AG04450 (cell line): ENCODE measurements at regions not wholly inside any gene's neighbourhood (a gene's known extent, or its start where the extent isn't known, plus 50 kb on each side); places are given as distances from the start of the nearest gene placed in this dataset.

Source experiments
- CTCF ChIA-PET: fragments of 300-600, 350-600 bp; formaldehyde crosslinking; extraction: SDS; loops from one replicate; lab custom pipeline; 2022; ENCODE audit warnings: antibody characterized with exemption, inconsistent platforms; lab: Charles Lee
- POLR2A ChIA-PET: fragments of 350-600 bp; formaldehyde crosslinking; extraction: SDS; loops from one replicate; lab custom pipeline; 2021; ENCODE audit warnings: antibody characterized with exemption, inconsistent platforms; lab: Yijun Ruan, JAX
- DNase-seq: peaks from one replicate; pipeline ENCODE4 v3.0.0-alpha.2; 2011; ENCODE audit warnings: low read depth, low spot score
- H3K27ac ChIP-seq: one replicate; pipeline ENCODE4 v1.5.1; 2012; ENCODE audit warnings: low read depth, low read length, control low read depth
- H3K27me3 ChIP-seq: one replicate; pipeline ENCODE4 v1.6.0; 2012; ENCODE audit warnings: low read length; ENCODE audit not compliant: control insufficient read depth, insufficient read depth
- H3K4me3 ChIP-seq: 2 replicates; pipeline ENCODE4 v1.5.1; 2011; ENCODE audit warnings: mild to moderate bottlenecking, low read depth, low read length, control low read depth
- H3K9me3 ChIP-seq: 2 replicates; pipeline ENCODE4 v1.5.1; 2012; ENCODE audit warnings: low read length; ENCODE audit not compliant: control insufficient read depth, insufficient read depth
- TF ChIP-seq, protein P1 (sequence below): IDR thresholded peaks from 2 replicates; pipeline ENCODE4 v1.5.1; 2011; ENCODE audit warnings: low read depth, low read length, control low read depth, inconsistent platforms

DNA sequence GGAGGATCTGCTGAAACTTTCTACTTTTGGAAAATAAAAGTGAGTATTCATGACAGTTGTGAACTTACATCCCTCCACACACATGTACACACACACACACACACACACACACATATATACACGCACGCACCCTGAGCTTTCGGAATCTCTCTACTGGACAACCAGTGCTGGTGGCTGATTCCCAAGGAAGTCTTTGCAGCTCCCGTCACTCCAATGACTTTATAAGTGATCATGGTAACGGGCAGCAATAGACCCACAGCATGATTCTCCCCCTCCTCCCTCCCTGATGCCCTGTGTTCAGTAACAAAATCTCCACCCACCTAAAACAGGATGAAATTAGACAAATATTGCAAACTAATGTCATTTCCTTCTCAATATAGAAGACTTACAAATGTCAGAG, 364.9 kb downstream of the IRS1 start:
- ChIA-PET POLR2A (no interaction called here), CTCF (no interaction called here)
- H3K4me3 ChIP-seq: no peak overlapping the region
- DNase-seq: no peak
- TF ChIP-seq, protein P1, sequence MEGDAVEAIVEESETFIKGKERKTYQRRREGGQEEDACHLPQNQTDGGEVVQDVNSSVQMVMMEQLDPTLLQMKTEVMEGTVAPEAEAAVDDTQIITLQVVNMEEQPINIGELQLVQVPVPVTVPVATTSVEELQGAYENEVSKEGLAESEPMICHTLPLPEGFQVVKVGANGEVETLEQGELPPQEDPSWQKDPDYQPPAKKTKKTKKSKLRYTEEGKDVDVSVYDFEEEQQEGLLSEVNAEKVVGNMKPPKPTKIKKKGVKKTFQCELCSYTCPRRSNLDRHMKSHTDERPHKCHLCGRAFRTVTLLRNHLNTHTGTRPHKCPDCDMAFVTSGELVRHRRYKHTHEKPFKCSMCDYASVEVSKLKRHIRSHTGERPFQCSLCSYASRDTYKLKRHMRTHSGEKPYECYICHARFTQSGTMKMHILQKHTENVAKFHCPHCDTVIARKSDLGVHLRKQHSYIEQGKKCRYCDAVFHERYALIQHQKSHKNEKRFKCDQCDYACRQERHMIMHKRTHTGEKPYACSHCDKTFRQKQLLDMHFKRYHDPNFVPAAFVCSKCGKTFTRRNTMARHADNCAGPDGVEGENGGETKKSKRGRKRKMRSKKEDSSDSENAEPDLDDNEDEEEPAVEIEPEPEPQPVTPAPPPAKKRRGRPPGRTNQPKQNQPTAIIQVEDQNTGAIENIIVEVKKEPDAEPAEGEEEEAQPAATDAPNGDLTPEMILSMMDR: no peak
- no peak overlapping the region for H3K27ac ChIP-seq
- no peaks in the 10 kb centered on the region for H3K27me3 ChIP-seq
- no peaks in the 10 kb centered on the region for H3K9me3 ChIP-seq

DNA sequence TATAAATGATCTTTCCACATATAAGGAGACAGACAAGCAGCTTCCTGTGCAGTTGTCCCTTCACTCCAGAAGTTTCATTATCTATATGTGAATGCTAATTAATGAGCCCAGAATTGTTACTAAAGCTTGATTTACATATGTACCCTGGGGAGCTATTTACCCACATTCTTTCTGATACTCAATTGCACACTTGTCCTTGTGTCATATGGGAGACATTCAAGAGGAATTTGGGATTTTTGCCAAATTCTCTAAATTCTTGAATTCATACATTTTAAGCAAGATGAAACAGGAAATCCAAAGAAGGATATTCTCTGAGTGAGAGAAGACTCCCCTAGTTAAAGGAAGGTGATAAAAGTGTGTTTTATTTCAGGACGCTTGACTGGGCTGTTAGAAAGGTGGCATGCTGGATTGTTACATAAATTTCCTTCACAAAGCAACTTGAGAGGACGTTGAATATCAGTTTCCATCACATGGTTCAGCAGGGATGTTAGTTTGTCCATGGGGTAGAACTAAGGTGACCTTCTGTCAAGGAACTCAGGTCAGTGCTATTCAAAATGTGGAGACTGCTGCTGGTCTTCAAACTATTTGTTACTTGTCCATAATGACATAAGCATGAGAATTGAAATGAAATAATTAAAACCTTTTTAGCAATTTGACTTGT, 368.2 kb downstream of the IRS1 start:
- H3K27me3 ChIP-seq: no peaks in the 10 kb centered on the region
- POLR2A ChIA-PET: no interaction called here
- TF ChIP-seq, protein P1: no peak
- DNase-seq: no peak
- H3K27ac ChIP-seq: no peak overlapping the region
- H3K9me3 ChIP-seq: no peaks in the 10 kb centered on the region
- H3K4me3 ChIP-seq: no peak overlapping the region
- CTCF ChIA-PET: no interaction called here

DNA sequence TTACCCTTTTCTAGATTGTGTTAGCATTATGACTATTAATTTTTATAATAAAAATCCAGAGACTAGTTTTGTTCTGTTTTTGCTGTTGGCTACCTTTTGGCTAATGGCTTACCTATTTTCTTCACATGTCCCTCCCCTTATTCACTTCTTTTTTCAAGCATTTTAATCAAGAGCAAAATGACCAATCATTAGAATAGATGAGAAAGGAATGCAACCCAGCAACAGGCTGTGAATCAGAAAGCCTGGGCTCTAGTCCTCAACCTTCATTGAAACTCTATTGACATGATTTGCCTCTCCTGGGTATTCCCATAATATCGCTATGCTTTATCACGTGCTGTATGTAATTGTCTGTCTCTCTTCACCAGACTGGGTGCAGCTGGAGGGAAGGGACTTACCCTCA, 370.1 kb downstream of the IRS1 start:
- Histone ChIP-seq H3K27me3 (no peaks in the 10 kb centered on the region), H3K4me3 (no peak overlapping the region), H3K27ac (no peak overlapping the region), H3K9me3 (no peaks in the 10 kb centered on the region)
- DNase-seq: no peak
- ChIA-PET POLR2A (no interaction called here), CTCF (no interaction called here)
- TF ChIP-seq, protein P1: no peak

DNA sequence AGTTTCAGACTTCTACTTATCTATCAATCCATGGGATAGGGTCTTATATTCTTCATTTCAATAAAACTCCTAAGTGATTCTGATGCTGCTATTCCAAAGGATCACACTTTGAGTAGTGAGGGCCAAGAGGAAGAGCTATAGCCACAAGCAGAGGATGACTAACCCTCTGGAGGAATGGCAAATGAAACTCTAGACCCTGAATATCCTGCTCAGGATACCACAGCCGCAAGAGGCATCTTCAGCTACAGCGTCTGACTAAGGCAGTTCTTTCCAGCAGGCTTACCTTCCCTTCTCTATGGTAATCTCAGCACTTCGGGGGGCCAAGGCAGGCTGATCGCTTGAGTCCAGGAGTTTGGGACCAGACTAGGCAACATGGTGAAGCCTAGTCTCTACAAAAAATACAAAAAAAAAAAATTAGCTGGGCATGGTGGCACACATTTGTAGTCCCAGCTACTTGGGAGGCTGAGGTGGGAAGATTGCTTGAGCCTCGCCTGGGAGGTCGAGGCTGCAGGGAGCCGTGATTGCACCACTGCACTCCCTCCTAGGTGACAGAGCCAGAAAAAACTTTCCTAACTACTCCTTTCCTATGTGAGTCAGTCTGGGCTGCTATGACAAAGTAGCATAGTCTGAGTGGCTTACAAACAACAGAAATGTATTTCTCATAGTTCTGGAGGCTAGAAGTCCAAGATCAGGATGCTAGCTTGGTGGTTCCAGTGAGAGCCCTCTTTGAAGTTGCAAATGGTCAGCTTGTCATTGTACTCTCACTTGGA, 371.9 kb downstream of the IRS1 start:
- ChIA-PET POLR2A (interaction anchor here (0.5 to 1.6 kb wide), 19 partner anchors 19 to 758 kb away, joined by 3 to 20 read pairs (median 4); no protein-coding TSS in a partner anchor), CTCF (interaction anchor here (0.6 kb wide), 1 partner anchor 315 kb away, joined by 3 read pairs; no protein-coding TSS in a partner anchor)
- peak overlapping the region; percentile 14 for H3K4me3 ChIP-seq
- no peaks in the 10 kb centered on the region for H3K27me3 ChIP-seq
- peak; percentile 86 for DNase-seq
- TF ChIP-seq, protein P1: peak; percentile 35
- H3K27ac ChIP-seq: peak overlapping the region; percentile 93
- no peaks in the 10 kb centered on the region for H3K9me3 ChIP-seq

DNA sequence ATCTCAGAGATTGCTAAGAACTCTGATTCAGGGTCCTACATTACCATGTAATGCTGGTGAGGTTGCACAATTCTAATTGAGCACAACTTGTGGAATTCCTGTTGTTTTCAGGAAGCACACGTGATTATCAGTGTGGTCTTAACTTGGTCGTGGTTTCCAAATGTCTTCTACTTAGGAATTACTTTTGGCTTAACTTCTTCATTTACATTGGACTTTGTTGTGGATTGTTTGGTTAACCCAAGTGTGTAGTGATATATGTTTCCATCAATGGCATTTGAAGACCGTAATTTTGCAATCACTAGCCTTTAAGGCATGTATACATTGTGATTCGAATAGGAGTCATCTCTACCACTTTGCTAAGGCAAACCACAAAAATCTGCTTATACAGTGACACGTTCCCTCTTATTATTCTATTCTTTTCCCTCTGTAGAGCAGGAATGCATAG, 373.3 kb downstream of the IRS1 start:
- DNase-seq: peak; percentile 93
- no peaks in the 10 kb centered on the region for H3K9me3 ChIP-seq
- no peak overlapping the region for H3K27ac ChIP-seq
- ChIA-PET POLR2A (interaction anchor here (0.7 to 1.2 kb wide), 4 partner anchors 52 to 373 kb away, joined by 3 to 6 read pairs (median 4); partner anchors contain the start of gene IRS1), CTCF (interaction anchor here (0.6 to 1.2 kb wide), 3 partner anchors 374 to 757 kb away, joined by 3 to 4 read pairs (median 3); no protein-coding TSS in a partner anchor)
- no peaks in the 10 kb centered on the region for H3K27me3 ChIP-seq
- H3K4me3 ChIP-seq: no peak overlapping the region
- TF ChIP-seq, protein P1: no peak
